Suprapubic skin (tissue), 4 donors: ENCODE measurements at regions not wholly inside any gene's neighbourhood (a gene's known extent, or its start where the extent isn't known, plus 50 kb on each side); places are given as distances from the start of the nearest gene placed in this dataset.
A peak's percentile ranks its signal among the peaks of the same experiment; 100 is the strongest.

Experiments
- DNase-seq, 2 donors: peaks; one replicate each; pipeline ENCODE4 v3.0.0-alpha.2; 2019; ENCODE audit warnings: low spot score in 2 of 2
- H3K27ac ChIP-seq: fragments of 200-600 bp; sonication (generic); one replicate; pipeline ENCODE4 v1.5.1; 2019
- H3K27me3 ChIP-seq: fragments of 200-600 bp; sonication (generic); one replicate; pipeline ENCODE4 v1.5.1; 2019
- H3K36me3 ChIP-seq: fragments of 200-600 bp; sonication (generic); one replicate; pipeline ENCODE4 v1.5.1; 2019
- H3K4me1 ChIP-seq: fragments of 200-600 bp; sonication (generic); one replicate; pipeline ENCODE4 v1.5.1; 2019
- H3K4me3 ChIP-seq: fragments of 200-600 bp; sonication (generic); one replicate; pipeline ENCODE4 v1.5.1; 2019; ENCODE audit warnings: mild to moderate bottlenecking
- H3K9me3 ChIP-seq: fragments of 200-600 bp; sonication (generic); one replicate; pipeline ENCODE4 v1.5.1; 2019
- CTCF ChIP-seq, 2 donors: fragments of 200-600 bp in 1 of 2; fragments of 450-650 bp in 1 of 2; sonication (generic) in 1 of 2; IDR thresholded peaks; one replicate each; pipeline ENCODE4 v1.5.1; 2016 to 2019; ENCODE audit warnings: antibody characterized with exemption in 2 of 2, mild to moderate bottlenecking in 1 of 2, moderate library complexity in 1 of 2
- EP300 ChIP-seq: sonication (generic); formaldehyde crosslinking; IDR thresholded peaks from one replicate; pipeline ENCODE4 v1.6.1; 2017; ENCODE audit warnings: antibody characterized with exemption
- POLR2A ChIP-seq, 2 donors: fragments of 450-650 bp; IDR thresholded peaks; one replicate each; pipeline ENCODE4 v1.6.1; 2017; ENCODE audit warnings: antibody characterized with exemption in 2 of 2, mild to moderate bottlenecking in 2 of 2, moderate library complexity in 2 of 2
- POLR2AphosphoS5 ChIP-seq, 3 donors: sonication (generic); formaldehyde crosslinking; IDR thresholded peaks; one replicate each; pipeline ENCODE4 v1.6.1; 2017; ENCODE audit warnings: antibody characterized with exemption in 3 of 3
- WGBS: methylation state at CpG from one replicate; pipeline ENCODE4 v1.1.5; 2018; 5-methylcytosine and 5-hydroxymethylcytosine counted together

- H3K27ac ChIP-seq: no peak overlapping the region
- no peaks in the 10 kb centered on the region for H3K9me3 ChIP-seq
- TF ChIP-seq CTCF (IDR thresholded peaks at IDR 0.05) (no peak), POLR2AphosphoS5 (IDR thresholded peaks at IDR 0.05) (no peak), EP300 (no peak), POLR2A (IDR thresholded peaks at IDR 0.05) (no peak)
- no peaks in the 10 kb centered on the region for H3K36me3 ChIP-seq
- DNase-seq: peak; percentile 41 to 63
- H3K4me3 ChIP-seq: no peak overlapping the region
- WGBS: 63% methylated on average over 13 of the region's 13 CpGs
- H3K4me1 ChIP-seq: peaks cover 24% of the 10 kb centered on the region
- H3K27me3 ChIP-seq: peaks cover 9% of the 10 kb centered on the region
These were observed 195.8 kb downstream of the MATN1 start for GRCh38 chr1:30527511-30528140.

- DNase-seq: peak in 1 of 2 donors; percentile 57
- Histone ChIP-seq H3K4me3 (no peak overlapping the region), H3K9me3 (no peaks in the 10 kb centered on the region), H3K27me3 (peaks cover 9% of the 10 kb centered on the region), H3K27ac (no peak overlapping the region), H3K4me1 (peaks cover 32% of the 10 kb centered on the region), H3K36me3 (no peaks in the 10 kb centered on the region)
- 61% methylated on average over 4 of the region's 6 CpGs for WGBS
- TF ChIP-seq POLR2AphosphoS5 (IDR thresholded peaks at IDR 0.05): no peak
- TF ChIP-seq CTCF (IDR thresholded peaks at IDR 0.05): no peak
- no peak for TF ChIP-seq POLR2A (IDR thresholded peaks at IDR 0.05)
- TF ChIP-seq EP300: no peak
These were observed 196.6 kb downstream of the MATN1 start for GRCh38 chr1:30526652-30527345.

GRCh38 chr1:30525971-30526651 lies 197.3 kb downstream of the MATN1 start:
- WGBS: 46% methylated on average over 5 of the region's 10 CpGs
- Histone ChIP-seq H3K4me1 (peaks cover 36% of the 10 kb centered on the region), H3K36me3 (no peaks in the 10 kb centered on the region), H3K9me3 (no peaks in the 10 kb centered on the region), H3K4me3 (no peak overlapping the region), H3K27ac (no peak overlapping the region), H3K27me3 (peaks cover 9% of the 10 kb centered on the region)
- no peak for TF ChIP-seq POLR2A (IDR thresholded peaks at IDR 0.05)
- no peak for TF ChIP-seq EP300
- no peak for TF ChIP-seq CTCF (IDR thresholded peaks at IDR 0.05)
- TF ChIP-seq POLR2AphosphoS5 (IDR thresholded peaks at IDR 0.05): no peak
- DNase-seq: peak; percentile 72 to 75

- 86% methylated on average over 4 of the region's 4 CpGs for WGBS
- H3K27me3 ChIP-seq: peaks cover 9% of the 10 kb centered on the region
These were observed 197.8 kb downstream of the MATN1 start for GRCh38 chr1:30525631-30525970.

More at GRCh38 chr1:30525631-30525970, 197.8 kb downstream of the MATN1 start:
- DNase-seq: peak in 1 of 2 donors; percentile 65
- no peak overlapping the region for H3K4me3 ChIP-seq
- H3K4me1 ChIP-seq: peaks cover 36% of the 10 kb centered on the region
- H3K27ac ChIP-seq: no peak overlapping the region
- TF ChIP-seq CTCF (IDR thresholded peaks at IDR 0.05) (no peak), EP300 (no peak), POLR2AphosphoS5 (IDR thresholded peaks at IDR 0.05) (no peak), POLR2A (IDR thresholded peaks at IDR 0.05) (no peak)
- H3K36me3 ChIP-seq: no peaks in the 10 kb centered on the region
- H3K9me3 ChIP-seq: no peaks in the 10 kb centered on the region
